GM23338 (cell line): ENCODE measurements at regions not wholly inside any gene's neighbourhood (a gene's known extent, or its start where the extent isn't known, plus 50 kb on each side); places are given as distances from the start of the nearest gene placed in this dataset.

Source experiments
- ATAC-seq: fragments of 200-7000 bp; cut with Tn5 transposase; 3 replicates; pipeline ENCODE4 v1.9.1; 2020
- DNase-seq: peaks from one replicate; pipeline ENCODE4 v3.0.0-alpha.2; 2015; ENCODE audit warnings: low spot score
- H2AFZ ChIP-seq: fragments of 200-600 bp; sonication (generic); 2 replicates; pipeline ENCODE4 v1.8.0; 2016; ENCODE audit warnings: antibody characterized with exemption, mild to moderate bottlenecking, moderate library complexity
- H3F3A ChIP-seq: fragments of 200-600 bp; sonication (generic); replicated peaks from 2 replicates; pipeline ENCODE4 v1.8.0; 2017; ENCODE audit warnings: antibody characterized with exemption, mixed run types, low read depth
- H3K27ac ChIP-seq: fragments of 200-600 bp; sonication (generic); 2 replicates; pipeline ENCODE4 v1.6.1; 2016; ENCODE audit warnings: low read depth
- H3K27me3 ChIP-seq: fragments of 200-600 bp; sonication (generic); 2 replicates; pipeline ENCODE4 v1.8.0; 2016; ENCODE audit warnings: mild to moderate bottlenecking, mixed run types, moderate library complexity; ENCODE audit not compliant: insufficient read depth
- H3K36me3 ChIP-seq: fragments of 200-600 bp; sonication (generic); 2 replicates; pipeline ENCODE4 v1.8.0; 2016; ENCODE audit warnings: mild to moderate bottlenecking; ENCODE audit not compliant: insufficient read depth
- H3K4me1 ChIP-seq: fragments of 200-600 bp; sonication (generic); 2 replicates; pipeline ENCODE4 v1.8.0; 2016; ENCODE audit warnings: mild to moderate bottlenecking, moderate library complexity; ENCODE audit not compliant: insufficient read depth
- H3K4me2 ChIP-seq: fragments of 200-600 bp; sonication (generic); 2 replicates; pipeline ENCODE4 v1.7.1; 2017; ENCODE audit warnings: mixed run types
- H3K4me3 ChIP-seq: fragments of 200-600 bp; sonication (generic); 2 replicates; pipeline ENCODE4 v1.6.1; 2016; ENCODE audit warnings: mixed run types
- H3K79me2 ChIP-seq: fragments of 200-600 bp; sonication (generic); replicated peaks from 2 replicates; pipeline ENCODE4 v1.8.0; 2017; ENCODE audit warnings: mild to moderate bottlenecking; ENCODE audit not compliant: insufficient read depth
- H3K9me2 ChIP-seq: fragments of 200-600 bp; sonication (generic); 2 replicates; pipeline ENCODE4 v1.8.0; 2017; ENCODE audit not compliant: insufficient read depth
- H4K20me1 ChIP-seq: fragments of 200-600 bp; sonication (generic); replicated peaks from 2 replicates; pipeline ENCODE4 v1.8.0; 2017; ENCODE audit warnings: mild to moderate bottlenecking; ENCODE audit not compliant: insufficient read depth
- H3K27ac Mint-ChIP-seq: 2 replicates; pipeline ENCODE4 v1.8.0; 2020; ENCODE audit warnings: inconsistent platforms, mild to moderate bottlenecking, moderate library complexity, mixed read lengths
- H3K27me3 Mint-ChIP-seq: 3 replicates; pipeline ENCODE4 v1.8.0; 2022; ENCODE audit warnings: low read depth, mild to moderate bottlenecking, moderate library complexity, mixed read lengths, inconsistent platforms; ENCODE audit not compliant: insufficient read depth, poor library complexity
- H3K36me3 Mint-ChIP-seq: 3 replicates; pipeline ENCODE4 v1.8.0; 2021; ENCODE audit warnings: low read depth, mild to moderate bottlenecking, inconsistent platforms, moderate library complexity, mixed read lengths
- H3K4me1 Mint-ChIP-seq: 3 replicates; pipeline ENCODE4 v1.8.0; 2020; ENCODE audit warnings: mild to moderate bottlenecking, inconsistent platforms, mixed read lengths
- H3K4me3 Mint-ChIP-seq: 3 replicates; pipeline ENCODE4 v1.8.0; 2021; ENCODE audit warnings: moderate library complexity, mild to moderate bottlenecking, inconsistent platforms, mixed read lengths
- H3K9me3 Mint-ChIP-seq: 3 replicates; pipeline ENCODE4 v1.8.0; 2020; ENCODE audit warnings: moderate library complexity, mild to moderate bottlenecking, inconsistent platforms, mixed read lengths
- CREB1 ChIP-seq: fragments of 250-450 bp; sonication (Bioruptor Pico); IDR thresholded peaks from 2 replicates; pipeline ENCODE4 v1.5.0; 2020; ENCODE audit warnings: low read depth, mild to moderate bottlenecking, moderate library complexity
- EZH2 ChIP-seq: fragments of 200-600 bp; sonication (generic); IDR thresholded peaks from one replicate; pipeline ENCODE4 v1.8.0; 2017; ENCODE audit warnings: antibody characterized with exemption, mild to moderate bottlenecking, low read depth; ENCODE audit not compliant: unreplicated experiment
- EZH2phosphoT487 ChIP-seq: fragments of 200-600 bp; sonication (generic); IDR thresholded peaks from one replicate; pipeline ENCODE4 v1.8.1; 2018; ENCODE audit warnings: antibody characterized with exemption; ENCODE audit not compliant: unreplicated experiment
- JUNB ChIP-seq: IDR thresholded peaks from one replicate; pipeline ENCODE4 v1.6.1; 2016; ENCODE audit warnings: antibody characterized with exemption; ENCODE audit not compliant: unreplicated experiment
- NANOG ChIP-seq: IDR thresholded peaks from 2 replicates; pipeline ENCODE4 v1.6.1; 2016; ENCODE audit warnings: antibody characterized with exemption, borderline replicate concordance
- POLR2AphosphoS5 ChIP-seq: IDR thresholded peaks from 2 replicates; pipeline ENCODE4 v1.6.1; 2016; ENCODE audit warnings: antibody characterized with exemption, low read depth
- STAT1 ChIP-seq: IDR thresholded peaks from one replicate; pipeline ENCODE4 v1.6.1; 2016; ENCODE audit warnings: antibody characterized with exemption; ENCODE audit not compliant: unreplicated experiment
- ZNF114 ChIP-seq: fragments of 250-450 bp; sonication (Bioruptor Pico); IDR thresholded peaks from 2 replicates; pipeline ENCODE4 v1.5.0; 2020; ENCODE audit warnings: mild to moderate bottlenecking, moderate library complexity
- ZNF331 ChIP-seq: fragments of 250-450 bp; sonication (Bioruptor Pico); IDR thresholded peaks from 2 replicates; pipeline ENCODE4 v1.5.0; 2020; ENCODE audit warnings: low read depth, mild to moderate bottlenecking, moderate library complexity
- TF ChIP-seq, protein P1 (sequence below): IDR thresholded peaks from 2 replicates; pipeline ENCODE4 v1.6.1; 2016; ENCODE audit warnings: antibody characterized with exemption
- TF ChIP-seq, protein P2 (sequence below): IDR thresholded peaks from one replicate; pipeline ENCODE4 v1.6.1; 2018; ENCODE audit warnings: antibody characterized with exemption; ENCODE audit not compliant: unreplicated experiment
- TF ChIP-seq, protein P3 (sequence below), 2 experiments: fragments of 200-600 bp in 1 of 2; sonication (generic) in 1 of 2; conservative IDR thresholded peaks; 2 replicates each; pipeline versions ENCODE4 v1.5.1 to v1.6.1; 2016 to 2017; ENCODE audit warnings: antibody characterized with exemption in 2 of 2, low read depth in 2 of 2, mild to moderate bottlenecking in 2 of 2, moderate library complexity in 1 of 2
- TF ChIP-seq, protein P4 (sequence below): fragments of 250-450 bp; sonication (Bioruptor Pico); IDR thresholded peaks from 2 replicates; pipeline ENCODE4 v1.5.0; 2020; ENCODE audit warnings: mild to moderate bottlenecking, moderate library complexity

DNA sequence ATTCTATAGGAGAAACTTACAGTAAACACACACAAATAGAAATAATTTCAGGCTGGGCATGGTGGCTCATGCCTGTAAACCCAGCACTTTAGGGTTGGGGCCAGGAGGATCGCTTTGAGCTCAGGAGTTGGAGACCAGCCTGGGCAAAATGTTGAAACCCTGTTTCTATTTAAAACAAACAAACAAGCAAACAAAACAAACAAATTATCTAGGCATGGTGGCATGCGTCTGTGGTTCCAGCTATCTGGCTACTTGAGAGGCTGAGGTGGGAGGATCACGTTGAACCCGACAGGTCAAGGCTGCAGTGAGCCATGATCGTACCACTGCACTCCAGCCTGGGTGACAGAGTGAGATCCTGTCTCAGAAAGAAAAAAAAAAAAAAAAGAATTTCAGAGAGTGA lies 64.0 kb downstream of the NHLRC1 start:
- DNase-seq: no peak
- no peaks in the 10 kb centered on the region for H3K27me3 ChIP-seq
- peak overlapping the region; percentile 66 for H2AFZ ChIP-seq
- H3K4me3 ChIP-seq: no peak overlapping the region
- Mint-ChIP-seq H3K27ac (no peak overlapping the region), H3K27me3 (peaks cover 4% of the 10 kb centered on the region), H3K36me3 (no peaks in the 10 kb centered on the region), H3K9me3 (no peaks in the 10 kb centered on the region), H3K4me3 (no peak overlapping the region), H3K4me1 (peaks cover 4% of the 10 kb centered on the region)
- no peak overlapping the region for H3K4me2 ChIP-seq
- TF ChIP-seq, protein P1, sequence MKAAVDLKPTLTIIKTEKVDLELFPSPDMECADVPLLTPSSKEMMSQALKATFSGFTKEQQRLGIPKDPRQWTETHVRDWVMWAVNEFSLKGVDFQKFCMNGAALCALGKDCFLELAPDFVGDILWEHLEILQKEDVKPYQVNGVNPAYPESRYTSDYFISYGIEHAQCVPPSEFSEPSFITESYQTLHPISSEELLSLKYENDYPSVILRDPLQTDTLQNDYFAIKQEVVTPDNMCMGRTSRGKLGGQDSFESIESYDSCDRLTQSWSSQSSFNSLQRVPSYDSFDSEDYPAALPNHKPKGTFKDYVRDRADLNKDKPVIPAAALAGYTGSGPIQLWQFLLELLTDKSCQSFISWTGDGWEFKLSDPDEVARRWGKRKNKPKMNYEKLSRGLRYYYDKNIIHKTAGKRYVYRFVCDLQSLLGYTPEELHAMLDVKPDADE: no peak
- no peak for TF ChIP-seq ZNF331 (CRISPR knock-in tag)
- TF ChIP-seq NANOG: no peak
- TF ChIP-seq EZH2phosphoT487: no peak
- TF ChIP-seq, protein P2, sequence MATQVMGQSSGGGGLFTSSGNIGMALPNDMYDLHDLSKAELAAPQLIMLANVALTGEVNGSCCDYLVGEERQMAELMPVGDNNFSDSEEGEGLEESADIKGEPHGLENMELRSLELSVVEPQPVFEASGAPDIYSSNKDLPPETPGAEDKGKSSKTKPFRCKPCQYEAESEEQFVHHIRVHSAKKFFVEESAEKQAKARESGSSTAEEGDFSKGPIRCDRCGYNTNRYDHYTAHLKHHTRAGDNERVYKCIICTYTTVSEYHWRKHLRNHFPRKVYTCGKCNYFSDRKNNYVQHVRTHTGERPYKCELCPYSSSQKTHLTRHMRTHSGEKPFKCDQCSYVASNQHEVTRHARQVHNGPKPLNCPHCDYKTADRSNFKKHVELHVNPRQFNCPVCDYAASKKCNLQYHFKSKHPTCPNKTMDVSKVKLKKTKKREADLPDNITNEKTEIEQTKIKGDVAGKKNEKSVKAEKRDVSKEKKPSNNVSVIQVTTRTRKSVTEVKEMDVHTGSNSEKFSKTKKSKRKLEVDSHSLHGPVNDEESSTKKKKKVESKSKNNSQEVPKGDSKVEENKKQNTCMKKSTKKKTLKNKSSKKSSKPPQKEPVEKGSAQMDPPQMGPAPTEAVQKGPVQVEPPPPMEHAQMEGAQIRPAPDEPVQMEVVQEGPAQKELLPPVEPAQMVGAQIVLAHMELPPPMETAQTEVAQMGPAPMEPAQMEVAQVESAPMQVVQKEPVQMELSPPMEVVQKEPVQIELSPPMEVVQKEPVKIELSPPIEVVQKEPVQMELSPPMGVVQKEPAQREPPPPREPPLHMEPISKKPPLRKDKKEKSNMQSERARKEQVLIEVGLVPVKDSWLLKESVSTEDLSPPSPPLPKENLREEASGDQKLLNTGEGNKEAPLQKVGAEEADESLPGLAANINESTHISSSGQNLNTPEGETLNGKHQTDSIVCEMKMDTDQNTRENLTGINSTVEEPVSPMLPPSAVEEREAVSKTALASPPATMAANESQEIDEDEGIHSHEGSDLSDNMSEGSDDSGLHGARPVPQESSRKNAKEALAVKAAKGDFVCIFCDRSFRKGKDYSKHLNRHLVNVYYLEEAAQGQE: no peak
- TF ChIP-seq CREB1 (CRISPR knock-in tag): no peak
- TF ChIP-seq, protein P3, sequence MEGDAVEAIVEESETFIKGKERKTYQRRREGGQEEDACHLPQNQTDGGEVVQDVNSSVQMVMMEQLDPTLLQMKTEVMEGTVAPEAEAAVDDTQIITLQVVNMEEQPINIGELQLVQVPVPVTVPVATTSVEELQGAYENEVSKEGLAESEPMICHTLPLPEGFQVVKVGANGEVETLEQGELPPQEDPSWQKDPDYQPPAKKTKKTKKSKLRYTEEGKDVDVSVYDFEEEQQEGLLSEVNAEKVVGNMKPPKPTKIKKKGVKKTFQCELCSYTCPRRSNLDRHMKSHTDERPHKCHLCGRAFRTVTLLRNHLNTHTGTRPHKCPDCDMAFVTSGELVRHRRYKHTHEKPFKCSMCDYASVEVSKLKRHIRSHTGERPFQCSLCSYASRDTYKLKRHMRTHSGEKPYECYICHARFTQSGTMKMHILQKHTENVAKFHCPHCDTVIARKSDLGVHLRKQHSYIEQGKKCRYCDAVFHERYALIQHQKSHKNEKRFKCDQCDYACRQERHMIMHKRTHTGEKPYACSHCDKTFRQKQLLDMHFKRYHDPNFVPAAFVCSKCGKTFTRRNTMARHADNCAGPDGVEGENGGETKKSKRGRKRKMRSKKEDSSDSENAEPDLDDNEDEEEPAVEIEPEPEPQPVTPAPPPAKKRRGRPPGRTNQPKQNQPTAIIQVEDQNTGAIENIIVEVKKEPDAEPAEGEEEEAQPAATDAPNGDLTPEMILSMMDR (conservative IDR thresholded peaks at IDR 0.05; ENCODE audit: low read depth in 2 of 2): no peak
- no peak for TF ChIP-seq POLR2AphosphoS5
- TF ChIP-seq, protein P4, sequence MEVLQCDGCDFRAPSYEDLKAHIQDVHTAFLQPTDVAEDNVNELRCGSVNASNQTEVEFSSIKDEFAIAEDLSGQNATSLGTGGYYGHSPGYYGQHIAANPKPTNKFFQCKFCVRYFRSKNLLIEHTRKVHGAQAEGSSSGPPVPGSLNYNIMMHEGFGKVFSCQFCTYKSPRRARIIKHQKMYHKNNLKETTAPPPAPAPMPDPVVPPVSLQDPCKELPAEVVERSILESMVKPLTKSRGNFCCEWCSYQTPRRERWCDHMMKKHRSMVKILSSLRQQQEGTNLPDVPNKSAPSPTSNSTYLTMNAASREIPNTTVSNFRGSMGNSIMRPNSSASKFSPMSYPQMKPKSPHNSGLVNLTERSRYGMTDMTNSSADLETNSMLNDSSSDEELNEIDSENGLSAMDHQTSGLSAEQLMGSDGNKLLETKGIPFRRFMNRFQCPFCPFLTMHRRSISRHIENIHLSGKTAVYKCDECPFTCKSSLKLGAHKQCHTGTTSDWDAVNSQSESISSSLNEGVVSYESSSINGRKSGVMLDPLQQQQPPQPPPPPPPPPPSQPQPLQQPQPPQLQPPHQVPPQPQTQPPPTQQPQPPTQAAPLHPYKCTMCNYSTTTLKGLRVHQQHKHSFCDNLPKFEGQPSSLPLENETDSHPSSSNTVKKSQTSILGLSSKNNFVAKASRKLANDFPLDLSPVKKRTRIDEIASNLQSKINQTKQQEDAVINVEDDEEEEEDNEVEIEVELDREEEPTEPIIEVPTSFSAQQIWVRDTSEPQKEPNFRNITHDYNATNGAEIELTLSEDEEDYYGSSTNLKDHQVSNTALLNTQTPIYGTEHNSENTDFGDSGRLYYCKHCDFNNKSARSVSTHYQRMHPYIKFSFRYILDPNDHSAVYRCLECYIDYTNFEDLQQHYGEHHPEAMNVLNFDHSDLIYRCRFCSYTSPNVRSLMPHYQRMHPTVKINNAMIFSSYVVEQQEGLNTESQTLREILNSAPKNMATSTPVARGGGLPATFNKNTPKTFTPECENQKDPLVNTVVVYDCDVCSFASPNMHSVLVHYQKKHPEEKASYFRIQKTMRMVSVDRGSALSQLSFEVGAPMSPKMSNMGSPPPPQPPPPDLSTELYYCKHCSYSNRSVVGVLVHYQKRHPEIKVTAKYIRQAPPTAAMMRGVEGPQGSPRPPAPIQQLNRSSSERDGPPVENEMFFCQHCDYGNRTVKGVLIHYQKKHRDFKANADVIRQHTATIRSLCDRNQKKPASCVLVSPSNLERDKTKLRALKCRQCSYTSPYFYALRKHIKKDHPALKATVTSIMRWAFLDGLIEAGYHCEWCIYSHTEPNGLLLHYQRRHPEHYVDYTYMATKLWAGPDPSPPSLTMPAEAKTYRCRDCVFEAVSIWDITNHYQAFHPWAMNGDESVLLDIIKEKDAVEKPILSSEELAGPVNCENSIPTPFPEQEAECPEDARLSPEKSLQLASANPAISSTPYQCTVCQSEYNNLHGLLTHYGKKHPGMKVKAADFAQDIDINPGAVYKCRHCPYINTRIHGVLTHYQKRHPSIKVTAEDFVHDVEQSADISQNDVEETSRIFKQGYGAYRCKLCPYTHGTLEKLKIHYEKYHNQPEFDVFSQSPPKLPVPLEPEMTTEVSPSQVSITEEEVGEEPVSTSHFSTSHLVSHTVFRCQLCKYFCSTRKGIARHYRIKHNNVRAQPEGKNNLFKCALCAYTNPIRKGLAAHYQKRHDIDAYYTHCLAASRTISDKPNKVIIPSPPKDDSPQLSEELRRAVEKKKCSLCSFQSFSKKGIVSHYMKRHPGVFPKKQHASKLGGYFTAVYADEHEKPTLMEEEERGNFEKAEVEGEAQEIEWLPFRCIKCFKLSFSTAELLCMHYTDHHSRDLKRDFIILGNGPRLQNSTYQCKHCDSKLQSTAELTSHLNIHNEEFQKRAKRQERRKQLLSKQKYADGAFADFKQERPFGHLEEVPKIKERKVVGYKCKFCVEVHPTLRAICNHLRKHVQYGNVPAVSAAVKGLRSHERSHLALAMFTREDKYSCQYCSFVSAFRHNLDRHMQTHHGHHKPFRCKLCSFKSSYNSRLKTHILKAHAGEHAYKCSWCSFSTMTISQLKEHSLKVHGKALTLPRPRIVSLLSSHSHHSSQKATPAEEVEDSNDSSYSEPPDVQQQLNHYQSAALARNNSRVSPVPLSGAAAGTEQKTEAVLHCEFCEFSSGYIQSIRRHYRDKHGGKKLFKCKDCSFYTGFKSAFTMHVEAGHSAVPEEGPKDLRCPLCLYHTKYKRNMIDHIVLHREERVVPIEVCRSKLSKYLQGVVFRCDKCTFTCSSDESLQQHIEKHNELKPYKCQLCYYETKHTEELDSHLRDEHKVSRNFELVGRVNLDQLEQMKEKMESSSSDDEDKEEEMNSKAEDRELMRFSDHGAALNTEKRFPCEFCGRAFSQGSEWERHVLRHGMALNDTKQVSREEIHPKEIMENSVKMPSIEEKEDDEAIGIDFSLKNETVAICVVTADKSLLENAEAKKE (CRISPR knock-in tag): no peak
- no peak for TF ChIP-seq EZH2
- no peak for TF ChIP-seq JUNB
- no peak for TF ChIP-seq STAT1
- TF ChIP-seq ZNF114 (CRISPR knock-in tag): no peak
- H3K4me1 ChIP-seq: no peaks in the 10 kb centered on the region
- no peaks in the 10 kb centered on the region for H3K79me2 ChIP-seq
- H3K36me3 ChIP-seq: no peaks in the 10 kb centered on the region; the same call in 1 of the 2 replicates
- H4K20me1 ChIP-seq: no peaks in the 10 kb centered on the region
- H3K9me2 ChIP-seq: no peaks in the 10 kb centered on the region
- ATAC-seq: no peak
- H3K27ac ChIP-seq: no peak overlapping the region
- no peaks in the 10 kb centered on the region for H3F3A ChIP-seq
